CD4-positive, alpha-beta T cell treated with Interleukin-1 beta for 1 hour (primary cell): ENCODE measurements at regions not wholly inside any gene's neighbourhood (a gene's known extent, or its start where the extent isn't known, plus 50 kb on each side); places are given as distances from the start of the nearest gene placed in this dataset.

Experiments
- DNase-seq, 2 donors: peaks; one replicate each; pipeline ENCODE4 v3.0.0-alpha.2; 2020 to 2022

DNA sequence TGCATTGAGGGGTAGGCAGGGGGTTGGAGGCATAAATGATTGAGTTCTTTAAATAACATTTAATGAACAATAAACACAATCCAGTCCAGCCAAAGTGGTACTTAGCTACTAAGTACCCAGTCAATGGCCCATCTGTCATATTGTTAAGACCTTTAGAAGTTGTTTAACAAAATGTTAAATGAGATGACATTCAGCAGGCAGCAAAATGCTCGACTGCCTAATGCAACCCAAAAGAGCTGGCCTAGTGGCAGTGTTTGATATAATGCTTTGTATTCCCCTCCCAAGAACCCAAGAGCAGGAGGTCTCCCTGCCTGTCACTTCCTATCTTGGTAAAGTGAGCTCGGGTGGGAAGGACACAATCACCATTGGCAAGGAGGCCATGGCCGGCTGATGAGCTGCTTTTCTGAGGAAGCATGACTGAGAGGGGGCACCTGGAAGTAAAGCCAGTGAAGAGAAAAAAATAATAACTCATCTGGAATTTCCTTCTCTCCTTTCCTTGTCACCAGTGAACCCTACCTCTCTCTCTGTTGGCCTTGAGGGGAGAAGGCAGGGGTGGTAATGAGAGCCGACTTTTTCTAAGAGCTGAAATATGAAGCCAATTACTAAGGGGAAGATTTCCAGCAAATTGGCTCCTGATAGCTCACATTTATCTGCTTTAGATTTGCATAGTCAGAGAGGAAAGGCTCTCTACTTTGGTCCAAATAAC is 140.6 kb downstream of the C1D start:
- DNase-seq = no peak

DNA sequence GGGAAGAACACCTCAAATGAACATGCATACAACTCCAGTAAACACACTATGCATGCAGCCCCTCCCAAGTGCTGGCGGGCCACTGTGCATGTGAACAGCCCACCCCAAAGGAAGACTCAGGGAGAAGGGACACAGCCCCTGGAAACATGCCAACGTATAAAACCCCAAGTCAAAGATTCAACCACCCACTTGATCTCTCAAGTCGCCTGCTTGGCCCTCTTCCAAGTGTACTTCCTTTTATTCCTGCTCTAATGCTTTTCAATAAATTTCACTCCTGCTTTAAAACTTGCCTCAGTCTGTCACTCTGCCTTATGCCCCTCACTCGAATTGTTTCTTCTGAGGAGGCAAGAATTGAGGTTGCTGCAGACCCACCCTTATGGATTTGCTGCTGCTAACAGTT is 139.1 kb downstream of the C1D start:
- DNase-seq = no peak

DNA sequence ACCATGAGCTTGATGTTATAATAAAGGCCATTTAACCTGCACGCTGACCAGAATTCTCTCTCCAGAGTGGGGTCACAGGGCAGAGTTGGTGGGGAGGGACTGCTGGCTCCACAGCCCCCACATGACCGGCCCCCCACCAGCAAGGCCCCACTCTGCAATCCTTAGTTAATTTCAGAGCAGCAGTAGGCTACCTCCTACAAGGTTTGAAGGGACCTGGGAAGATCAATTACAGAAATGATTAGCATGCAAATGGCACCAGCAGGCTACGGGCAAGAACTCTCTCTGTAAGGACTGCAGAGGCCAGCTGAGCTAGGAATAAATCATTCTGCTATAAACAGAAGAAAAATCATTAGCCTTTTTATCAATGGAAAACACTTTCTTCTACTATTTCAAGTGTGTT is 135.3 kb downstream of the C1D start:
- no peak for DNase-seq

DNA sequence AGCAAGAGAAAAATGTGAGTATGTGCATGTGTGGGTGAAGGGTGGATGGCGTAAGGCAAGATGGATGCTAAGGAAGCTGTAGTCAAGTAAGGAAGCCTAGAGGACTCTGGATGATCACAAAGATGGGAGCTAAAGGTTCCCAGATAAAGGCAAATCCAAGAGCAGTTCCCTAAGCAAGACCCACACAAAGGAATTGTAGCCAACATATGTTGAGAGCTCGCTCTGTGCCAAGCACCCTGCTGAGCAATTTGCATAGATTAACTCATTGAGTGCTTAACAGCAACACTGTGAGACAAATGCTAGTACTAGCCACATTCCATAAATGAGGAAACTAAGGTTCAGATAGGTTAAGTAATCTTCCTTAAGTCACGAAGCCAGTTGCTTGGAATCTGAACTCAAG is 132.6 kb downstream of the C1D start:
- DNase-seq = no peak

DNA sequence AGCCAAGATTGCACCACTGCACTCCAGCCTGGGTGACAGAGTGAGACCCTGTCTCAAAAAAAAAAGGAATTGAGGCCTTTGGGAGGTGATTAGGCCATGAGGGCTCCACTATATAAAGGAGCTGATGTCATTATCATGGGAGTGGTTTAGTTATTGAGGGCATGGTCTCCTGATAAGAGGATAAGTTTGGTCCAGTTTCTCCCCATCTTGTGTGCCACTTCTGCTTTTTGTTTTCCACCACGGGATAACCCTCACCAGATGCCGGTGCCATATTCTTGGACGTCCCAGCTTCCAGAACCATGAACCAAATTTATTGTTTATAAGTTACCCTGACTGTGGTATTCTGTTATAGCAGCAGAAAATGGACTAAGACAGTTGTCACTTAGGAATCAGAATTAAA is 125.8 kb downstream of the C1D start:
- no peak for DNase-seq

DNA sequence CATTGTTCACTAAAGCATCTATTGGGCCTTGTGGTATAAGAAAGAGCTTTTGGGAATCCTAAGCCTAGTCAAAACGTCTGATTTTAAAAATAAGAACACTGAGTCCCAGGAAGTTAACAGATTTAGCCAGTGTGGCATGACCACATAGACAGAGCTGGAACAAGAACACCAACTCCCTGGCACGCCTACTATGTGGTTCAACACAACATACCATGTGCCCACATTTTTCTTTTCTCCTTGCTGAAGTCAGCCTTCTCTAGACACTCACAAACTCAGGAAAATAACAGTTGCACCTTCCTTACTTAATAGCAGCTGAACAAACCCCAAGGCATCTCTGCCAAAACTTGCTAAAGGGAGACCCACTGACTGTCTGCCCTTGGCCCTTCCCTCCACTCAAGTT is 124.8 kb downstream of the C1D start:
- DNase-seq = no peak

DNA sequence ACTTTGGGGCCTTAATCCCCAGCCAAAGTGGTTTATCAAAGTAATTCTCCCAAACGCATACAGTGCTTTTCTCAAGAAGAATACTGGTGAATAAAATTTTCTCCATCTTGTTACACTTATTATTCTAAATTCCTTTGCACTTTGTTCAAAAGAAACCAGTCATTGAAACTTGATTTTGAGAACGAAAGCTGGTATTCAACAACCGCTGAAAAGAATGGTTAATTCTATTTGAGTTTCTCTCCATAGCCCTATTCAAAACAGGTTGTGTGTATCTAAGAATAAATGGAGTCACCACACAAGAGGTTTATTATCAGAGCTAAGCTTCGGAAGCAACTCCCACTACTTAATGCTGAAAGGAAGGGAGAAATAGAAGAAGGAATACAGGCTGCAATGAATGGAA is 117.7 kb downstream of the C1D start:
- DNase-seq = no peak

DNA sequence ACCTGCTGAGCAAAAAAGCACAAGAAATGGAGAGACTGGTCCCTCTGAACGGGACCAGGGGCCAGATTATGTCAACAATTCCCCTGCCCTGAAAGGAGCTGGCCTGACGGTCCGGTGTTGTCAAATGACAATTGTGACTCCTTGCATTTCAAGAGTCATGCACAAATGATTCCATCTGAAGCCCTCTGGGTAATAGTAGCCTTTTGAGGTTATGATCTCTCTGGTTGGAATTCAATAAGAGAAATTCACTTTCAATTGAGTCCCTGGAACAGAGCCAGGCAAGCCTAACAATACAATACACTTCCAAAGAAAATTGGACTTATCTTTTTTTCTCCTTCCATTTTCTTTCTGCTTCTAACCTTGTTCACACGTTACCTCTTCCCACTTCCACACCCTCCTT is 116.9 kb downstream of the C1D start:
- DNase-seq = no peak

DNA sequence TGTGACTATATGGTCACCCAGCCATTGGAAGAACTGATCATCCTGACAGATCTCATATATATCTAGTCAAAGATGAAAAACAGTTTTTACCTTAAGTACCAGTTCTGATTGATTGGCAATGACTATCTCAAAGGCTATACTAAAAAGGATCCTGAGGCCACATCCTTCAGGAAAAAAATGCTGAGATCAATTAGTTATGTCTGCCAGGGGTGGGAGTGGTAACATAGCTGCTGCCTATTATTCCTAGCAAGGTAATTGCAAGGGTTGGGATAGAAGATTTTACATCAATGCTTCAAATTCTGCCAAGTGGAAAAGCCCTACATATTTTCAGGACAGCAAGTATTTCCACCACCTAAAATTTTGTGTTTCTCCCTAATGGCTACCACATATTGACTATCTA is 114.7 kb downstream of the C1D start:
- DNase-seq = no peak

DNA sequence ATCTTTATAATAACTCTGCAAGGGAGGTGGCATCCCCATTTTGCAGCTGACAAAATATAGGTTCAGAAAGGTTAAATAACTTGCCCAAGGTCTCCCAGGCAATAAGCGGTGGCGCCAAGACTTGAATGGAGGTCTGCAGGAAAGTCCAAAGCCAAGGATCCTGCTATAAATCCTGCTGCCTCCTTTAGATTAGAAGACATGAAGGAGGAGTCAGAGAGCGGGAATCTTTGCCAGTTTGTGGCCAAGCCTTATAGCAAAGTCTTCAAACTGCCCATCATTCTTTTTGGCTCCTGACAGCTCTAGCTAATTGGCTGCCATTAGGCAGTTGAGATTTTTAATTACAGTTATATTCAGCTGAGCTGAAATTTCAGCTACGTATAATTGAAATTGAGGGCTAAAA is 114.3 kb downstream of the C1D start:
- no peak for DNase-seq

DNA sequence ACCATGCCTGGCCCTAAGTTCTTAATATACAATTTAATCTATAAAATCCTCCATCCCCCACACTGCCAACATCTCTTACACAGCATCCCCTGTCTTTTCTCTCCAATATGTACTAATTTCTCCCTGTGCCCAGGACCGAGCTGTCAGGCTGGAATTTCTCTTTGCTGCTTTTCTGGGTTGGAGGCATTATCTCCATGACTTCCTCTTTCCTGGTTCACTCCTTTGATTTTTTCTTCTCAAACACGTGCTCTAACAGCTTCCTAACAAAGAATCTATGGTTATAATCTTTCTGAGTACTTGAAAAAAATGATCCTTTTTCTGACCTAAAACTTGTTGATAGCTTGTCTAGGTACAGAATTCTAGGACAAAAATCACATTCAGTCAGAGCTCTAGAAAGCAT is 112.8 kb downstream of the C1D start:
- DNase-seq = no peak

DNA sequence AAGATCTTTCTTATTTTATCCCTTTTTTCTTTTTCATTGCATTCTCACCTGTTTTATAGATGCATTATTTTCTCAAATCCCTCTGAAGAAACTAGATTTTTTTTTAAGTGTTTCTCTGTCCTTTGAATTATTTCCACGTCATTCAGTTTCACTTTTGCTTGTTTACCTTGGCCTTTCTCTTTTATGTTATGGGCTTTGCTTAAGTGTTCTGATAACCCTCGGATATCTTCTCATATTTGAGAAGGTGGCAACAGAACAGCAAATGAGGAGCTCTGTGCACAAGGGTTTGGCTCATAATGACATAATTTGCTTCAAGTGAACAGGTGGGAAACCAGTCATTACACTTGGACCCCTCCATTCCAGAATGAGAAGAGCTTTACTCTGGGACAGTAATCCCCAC is 111.9 kb downstream of the C1D start:
- DNase-seq = no peak

DNA sequence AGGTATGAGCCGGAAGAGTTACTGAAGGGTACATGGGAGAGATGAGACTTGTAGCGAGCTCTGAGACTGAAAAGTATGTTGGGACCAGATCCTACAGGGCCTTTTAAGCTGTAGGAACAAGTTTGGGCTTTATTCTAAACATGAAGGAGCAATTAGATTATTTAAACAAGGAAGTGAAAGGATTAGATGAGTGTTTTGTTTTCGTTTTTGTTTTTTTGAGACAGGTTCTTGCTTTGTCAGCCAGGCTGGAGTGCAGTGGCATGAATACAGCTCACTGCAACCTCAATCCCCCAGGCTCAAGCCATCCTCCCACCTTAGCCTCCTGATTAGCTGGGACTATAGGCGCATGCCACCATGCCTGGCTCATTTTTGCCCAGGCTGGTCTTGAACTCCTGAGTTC is 110.7 kb downstream of the C1D start:
- DNase-seq = no peak

DNA sequence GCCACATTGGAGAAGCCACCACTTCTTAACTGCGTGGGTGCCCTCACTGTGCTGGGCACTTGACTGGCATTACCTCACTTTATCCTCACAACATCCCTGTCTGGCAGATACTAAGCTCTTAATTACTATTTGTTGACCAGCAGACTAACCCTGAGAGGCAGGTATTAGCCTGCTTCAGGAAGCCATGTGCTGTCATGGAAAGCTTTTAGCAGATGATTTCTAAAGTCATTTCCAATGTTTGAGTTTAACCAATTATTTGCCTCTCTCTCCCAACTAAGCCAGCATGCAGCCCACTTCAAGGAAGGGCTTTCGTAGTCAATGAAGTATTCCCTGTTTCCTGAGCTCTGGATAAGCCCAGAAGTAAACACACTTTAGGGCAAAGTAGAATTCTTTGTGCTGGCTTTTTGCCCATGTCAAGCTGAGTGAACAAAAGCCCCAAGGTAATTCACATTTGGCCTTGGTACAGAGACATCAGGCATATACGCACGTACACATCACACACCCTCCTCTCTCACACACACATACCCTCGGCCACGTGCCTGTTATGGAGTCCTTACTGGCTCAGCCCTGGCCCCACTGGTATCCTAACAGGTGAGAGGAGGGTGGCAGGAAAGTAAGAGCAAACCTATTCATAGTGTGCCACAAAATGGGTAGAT is 108.6 kb downstream of the C1D start:
- no peak for DNase-seq

DNA sequence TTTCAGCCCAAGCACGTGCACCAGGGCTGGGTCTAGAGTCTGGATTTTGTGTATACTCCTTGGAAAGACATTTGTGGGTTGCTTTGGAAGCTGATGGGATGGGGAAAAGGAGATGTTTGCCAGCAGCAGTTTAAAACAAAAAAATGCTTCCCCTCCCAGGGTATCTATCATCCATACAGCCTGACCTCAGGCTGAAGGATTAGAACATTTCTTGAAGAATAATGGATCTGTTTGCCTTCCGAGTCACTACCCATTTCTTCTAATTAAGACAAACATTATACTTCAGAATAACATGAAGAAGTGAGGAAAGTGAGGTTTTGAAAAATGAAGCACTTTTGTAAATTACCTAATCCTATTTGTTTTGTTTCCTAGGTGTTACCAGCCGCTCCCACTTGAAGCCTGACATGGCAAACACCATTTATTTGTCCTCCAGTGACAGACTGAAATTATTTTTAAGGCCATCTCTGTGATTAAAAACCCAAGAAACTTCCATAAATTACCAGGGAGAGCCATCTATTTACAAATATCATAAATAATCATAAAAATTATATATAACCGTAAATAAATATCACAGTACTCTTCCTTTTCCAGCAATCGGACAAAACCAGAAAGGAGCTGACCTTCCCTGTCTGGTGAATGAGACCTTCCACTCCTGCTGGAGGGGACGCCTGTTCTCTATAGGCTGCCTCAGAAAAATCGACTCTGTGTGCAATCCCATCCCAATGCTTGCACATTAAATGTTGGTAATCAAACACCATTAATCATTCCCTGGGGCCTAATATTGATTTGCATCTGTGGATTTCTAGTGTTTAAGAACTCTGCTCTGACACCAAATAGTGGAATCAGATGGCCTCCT is 106.8 kb downstream of the C1D start:
- DNase-seq = no peak

DNA sequence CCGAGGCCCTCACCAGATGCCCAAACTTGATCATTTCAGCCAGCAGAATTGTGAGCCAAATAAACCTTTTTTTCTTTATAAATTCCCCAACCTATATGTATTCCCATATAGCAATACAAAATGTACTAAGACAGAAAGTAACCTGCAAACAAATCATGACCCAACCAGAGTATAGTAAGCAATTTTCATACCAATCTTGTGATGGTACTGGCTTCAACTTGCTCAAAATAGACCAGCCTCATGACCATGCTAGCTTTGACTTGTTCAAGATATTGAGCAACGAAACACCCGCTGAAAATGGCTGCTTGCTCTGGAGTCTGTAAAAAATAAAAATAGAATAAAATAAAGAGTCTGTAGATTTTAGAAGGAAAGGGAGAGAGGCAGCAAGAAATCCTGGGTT is 97.6 kb downstream of the C1D start:
- DNase-seq = no peak

DNA sequence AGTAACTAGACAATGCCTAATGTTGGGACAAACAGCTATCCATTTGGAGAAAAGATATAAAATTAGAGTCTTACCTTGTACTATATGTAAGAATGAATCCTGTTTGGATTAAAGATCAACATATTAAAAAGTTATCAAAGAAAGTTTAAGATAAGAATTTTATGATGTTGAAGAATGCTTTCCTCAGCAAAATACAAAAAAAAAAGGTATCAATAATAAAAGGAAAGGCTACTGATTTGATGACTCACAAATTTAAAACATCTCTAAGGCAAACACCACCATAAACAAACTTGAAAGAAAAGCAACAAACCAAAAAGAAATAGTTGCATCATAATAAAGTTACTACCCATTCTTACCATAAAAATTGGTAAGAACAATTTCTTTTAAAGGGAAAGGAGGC is 92.7 kb downstream of the C1D start:
- DNase-seq = no peak

DNA sequence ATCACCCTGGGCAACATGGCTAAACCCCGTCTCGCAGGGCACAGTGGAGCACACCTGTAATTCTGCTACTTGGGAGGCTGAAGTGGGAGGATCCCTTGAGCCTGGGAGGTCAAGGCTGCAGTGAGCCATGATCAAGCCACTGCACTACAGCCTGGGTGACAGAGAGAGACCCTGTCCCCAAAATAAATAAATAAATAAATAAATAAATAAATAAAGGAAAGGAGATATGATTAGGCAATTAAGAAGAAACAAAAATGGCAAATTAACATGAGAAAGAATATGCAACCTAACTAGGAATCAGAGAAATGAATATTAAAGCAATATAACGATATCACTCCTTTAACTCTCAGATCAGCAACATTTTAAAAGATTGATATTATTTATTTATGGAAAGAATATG is 92.3 kb downstream of the C1D start:
- no peak for DNase-seq

DNA sequence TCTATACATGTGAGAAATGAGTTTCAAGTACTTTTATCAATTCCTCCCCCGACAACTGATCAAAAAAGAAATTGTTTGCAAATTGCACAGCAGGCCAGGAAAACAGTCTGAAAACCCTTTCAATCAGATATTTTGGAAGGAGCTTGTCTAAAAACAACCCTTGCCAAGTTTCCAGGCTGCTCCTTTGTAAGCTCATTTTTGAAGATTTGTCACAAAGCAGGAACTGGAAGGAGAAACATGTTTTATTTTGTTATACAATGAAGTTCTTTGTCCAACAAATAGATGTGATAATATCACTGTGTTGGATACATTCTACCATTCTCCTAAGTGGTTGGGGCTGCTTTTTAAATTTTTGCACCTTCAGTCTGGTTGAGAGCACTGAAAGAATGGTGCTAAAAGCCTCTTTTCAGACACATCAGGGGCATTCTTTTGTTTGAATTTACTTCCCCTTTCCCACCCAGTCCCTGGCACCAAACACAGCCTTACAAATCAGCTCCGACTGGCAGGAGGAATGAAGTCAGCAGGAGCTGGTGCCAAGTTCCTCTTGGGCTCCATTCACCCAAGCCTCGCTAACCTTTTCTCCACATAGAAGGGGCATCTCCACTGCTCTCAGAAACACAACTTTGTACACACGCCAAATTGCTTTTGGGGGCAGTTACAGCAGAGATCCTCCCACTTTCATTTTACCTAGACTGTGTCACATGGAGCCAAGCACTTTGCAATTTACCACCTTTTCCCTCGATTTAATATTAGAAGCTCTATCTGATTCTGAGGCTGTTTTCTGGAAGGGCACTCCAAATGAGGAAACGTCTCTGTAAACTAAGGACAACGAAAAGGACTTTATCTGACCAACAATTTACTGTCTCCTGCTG is 88.0 kb downstream of the C1D start:
- DNase-seq = peak in 1 of 2 donors; percentile 11

DNA sequence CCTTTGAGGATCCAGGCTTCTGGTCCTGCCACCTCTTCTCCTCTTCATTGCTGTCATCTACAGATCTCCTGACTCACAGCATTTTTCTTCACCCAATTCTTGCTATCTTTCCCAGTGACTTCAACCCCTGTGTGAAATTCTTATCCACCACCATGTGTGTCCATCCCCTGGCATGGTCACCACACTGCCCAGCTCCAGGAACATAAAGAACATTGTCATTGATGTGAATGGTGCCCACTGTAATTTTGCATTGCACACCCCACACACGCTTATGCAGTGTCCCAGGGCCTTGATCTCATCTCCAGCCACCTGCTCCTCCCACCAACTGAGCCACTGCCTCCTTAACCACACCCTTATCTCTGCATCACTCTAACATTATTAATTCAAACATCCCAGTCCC is 85.3 kb downstream of the C1D start:
- DNase-seq = no peak

DNA sequence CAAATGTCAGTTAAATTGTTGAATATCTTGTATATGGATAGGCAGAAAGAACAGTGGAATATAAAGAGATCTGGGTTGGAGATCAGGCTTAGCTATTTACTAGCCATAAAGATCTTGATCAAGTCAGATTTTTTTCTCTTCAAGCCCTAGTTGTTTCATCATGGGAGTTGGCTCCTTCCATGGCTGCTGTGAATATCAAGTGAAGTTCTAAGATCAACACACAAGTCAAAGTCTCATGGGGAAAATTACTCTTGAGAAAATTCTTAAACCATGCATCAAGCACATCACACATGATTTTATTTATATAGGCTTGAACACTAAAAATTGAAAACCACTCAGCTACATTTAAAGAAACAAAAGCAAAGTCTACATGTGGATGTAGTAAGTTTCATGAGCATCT is 79.8 kb downstream of the C1D start:
- no peak for DNase-seq

DNA sequence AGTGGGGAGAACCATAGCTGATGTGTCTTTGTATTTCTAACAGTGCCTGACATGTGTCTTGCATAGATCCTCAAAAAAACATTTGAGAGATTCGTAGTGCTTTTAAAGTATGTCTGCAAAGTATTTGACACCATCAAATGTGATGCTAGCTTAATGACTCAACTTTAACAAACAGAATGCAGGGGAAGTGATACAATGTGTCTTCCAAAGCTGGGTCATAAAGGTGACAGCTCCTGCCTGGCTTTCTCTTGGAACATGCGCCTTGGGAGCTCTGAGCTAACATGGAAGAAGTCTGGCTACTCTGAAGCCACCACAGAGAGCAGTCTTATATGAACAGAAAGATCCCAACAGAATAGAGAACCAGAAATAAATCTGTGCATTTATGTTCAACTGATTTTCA is 78.2 kb downstream of the C1D start:
- DNase-seq = no peak

DNA sequence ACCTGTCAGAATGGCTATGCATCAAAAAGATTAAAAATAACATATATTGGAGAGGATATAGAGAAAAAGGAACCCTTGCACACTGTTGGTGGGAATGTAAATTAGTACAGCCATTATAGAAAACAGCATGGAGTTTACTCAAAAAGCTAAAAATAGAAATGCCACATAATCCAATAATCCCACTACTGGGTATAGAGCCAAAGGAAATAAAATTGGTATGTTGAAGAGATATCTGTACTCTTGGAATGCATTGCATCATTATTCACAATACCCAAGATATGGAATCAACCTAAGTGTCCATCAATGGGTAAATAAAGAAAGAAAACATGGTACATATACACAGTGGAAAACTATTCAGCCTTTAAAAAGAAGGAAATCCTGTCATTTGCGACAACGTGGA is 77.2 kb downstream of the C1D start:
- DNase-seq = no peak
